ENCODE measurements at regions not wholly inside any gene's neighbourhood (a gene's known extent, or its start where the extent isn't known, plus 50 kb on each side); places are given as distances from the start of the nearest gene placed in this dataset.

GRCh38 chr13:90171649-90172048, 1175.8 kb upstream of the MIR17HG start (continued):
- TF ChIP-seq ZNF280B (CRISPR knock-in tag; IDR thresholded peaks at IDR 0.05) (0 out of 2 replicates have a peak, but pooled peaks have one; percentile 5), BCL6 (CRISPR knock-in tag; IDR thresholded peaks at IDR 0.05) (0 out of 2 replicates have a peak, but pooled peaks have one; percentile 21), ZNF79 (CRISPR knock-in tag; IDR thresholded peaks at IDR 0.05; ENCODE audit: low read depth) (no peak), CLOCK (CRISPR knock-in tag; IDR thresholded peaks at IDR 0.05; ENCODE audit: borderline replicate concordance) (no peak), MLX (CRISPR knock-in tag; conservative IDR thresholded peaks at IDR 0.05) (0 out of 4 replicates have a peak, but pooled peaks of 1 of the 2 experiments have one; percentile 20), TAF7 (tag; IDR thresholded peaks at IDR 0.05) (no peak)

All from K562 (cell line).